ENCODE measurements at regions not wholly inside any gene's neighbourhood (a gene's known extent, or its start where the extent isn't known, plus 50 kb on each side); places are given as distances from the start of the nearest gene placed in this dataset.
"Not testable (repeated sequence)": the region's sequence is repeated elsewhere in the genome, so short reads cannot be mapped to it uniquely, and the experiment has no call there.

DNA sequence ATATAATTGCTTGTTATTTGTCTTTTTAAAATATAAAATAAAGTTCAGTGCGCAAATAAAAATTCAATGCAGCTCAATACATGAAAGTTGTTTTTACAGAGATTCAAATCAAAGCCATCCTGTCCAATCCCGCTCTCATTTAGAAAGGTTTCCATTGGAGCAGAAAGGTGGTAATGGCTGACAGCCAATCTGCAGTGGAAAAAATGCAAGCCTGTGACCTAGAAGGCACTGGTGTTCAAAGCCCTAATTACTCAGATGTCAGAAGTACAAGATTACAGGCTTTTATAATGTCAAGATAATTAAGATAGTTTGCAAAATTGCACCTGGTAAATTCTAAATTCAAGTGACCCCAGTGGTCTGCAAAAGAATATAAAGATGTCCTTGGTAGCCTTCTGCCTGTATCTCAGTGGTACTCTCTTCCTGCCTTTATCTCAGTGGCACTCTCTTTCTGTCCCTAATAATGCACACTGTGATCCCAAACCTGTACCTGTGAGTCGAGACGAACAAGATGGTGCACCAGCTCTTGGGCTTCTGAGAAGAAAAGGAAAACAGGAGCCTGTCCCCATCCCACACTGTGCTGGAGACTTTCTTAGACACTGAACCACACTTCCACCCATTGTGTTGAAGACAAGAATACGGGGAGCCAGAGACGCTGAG lies 212.6 kb upstream of the FRG1 start:
- TF ChIP-seq, protein P1, sequence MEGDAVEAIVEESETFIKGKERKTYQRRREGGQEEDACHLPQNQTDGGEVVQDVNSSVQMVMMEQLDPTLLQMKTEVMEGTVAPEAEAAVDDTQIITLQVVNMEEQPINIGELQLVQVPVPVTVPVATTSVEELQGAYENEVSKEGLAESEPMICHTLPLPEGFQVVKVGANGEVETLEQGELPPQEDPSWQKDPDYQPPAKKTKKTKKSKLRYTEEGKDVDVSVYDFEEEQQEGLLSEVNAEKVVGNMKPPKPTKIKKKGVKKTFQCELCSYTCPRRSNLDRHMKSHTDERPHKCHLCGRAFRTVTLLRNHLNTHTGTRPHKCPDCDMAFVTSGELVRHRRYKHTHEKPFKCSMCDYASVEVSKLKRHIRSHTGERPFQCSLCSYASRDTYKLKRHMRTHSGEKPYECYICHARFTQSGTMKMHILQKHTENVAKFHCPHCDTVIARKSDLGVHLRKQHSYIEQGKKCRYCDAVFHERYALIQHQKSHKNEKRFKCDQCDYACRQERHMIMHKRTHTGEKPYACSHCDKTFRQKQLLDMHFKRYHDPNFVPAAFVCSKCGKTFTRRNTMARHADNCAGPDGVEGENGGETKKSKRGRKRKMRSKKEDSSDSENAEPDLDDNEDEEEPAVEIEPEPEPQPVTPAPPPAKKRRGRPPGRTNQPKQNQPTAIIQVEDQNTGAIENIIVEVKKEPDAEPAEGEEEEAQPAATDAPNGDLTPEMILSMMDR (IDR thresholded peaks at IDR 0.05; ENCODE audit: low read depth, low read length, poor library complexity, severe bottlenecking): not testable (repeated sequence)
- TF ChIP-seq EZH2phosphoT487 (IDR thresholded peaks at IDR 0.05; ENCODE audit: borderline replicate concordance, low read length): not testable (repeated sequence)

Data from DOHH2 (cell line).